GM12878 (cell line): ENCODE measurements at regions not wholly inside any gene's neighbourhood (a gene's known extent, or its start where the extent isn't known, plus 50 kb on each side); places are given as distances from the start of the nearest gene placed in this dataset.

ENCODE experiments used
- CHD2 ChIP-seq: IDR thresholded peaks from 2 replicates; pipeline ENCODE4 v1.6.1; 2011; ENCODE audit warnings: low read depth, low read length, improper control_type of control experiment, borderline replicate concordance
- EGR1 ChIP-seq, 2 experiments: IDR thresholded peaks; 1 replicate in 1 of 2; 2 replicates in 1 of 2; pipeline ENCODE4 v1.6.1; 2011 to 2012; ENCODE audit warnings: low read depth in 2 of 2, low read length in 2 of 2, borderline replicate concordance in 1 of 2, mild to moderate bottlenecking in 1 of 2, moderate library complexity in 1 of 2
- ESRRA ChIP-seq: IDR thresholded peaks from 2 replicates; pipeline ENCODE4 v1.6.1; 2012; ENCODE audit warnings: mild to moderate bottlenecking, low read length, improper control_type of control experiment
- HCFC1 ChIP-seq: fragments of 150-350 bp; IDR thresholded peaks from 2 replicates; pipeline ENCODE4 v1.6.1; 2014; ENCODE audit warnings: low read length
- IRF4 ChIP-seq: IDR thresholded peaks from 2 replicates; pipeline ENCODE4 v1.6.1; 2011; ENCODE audit warnings: low read depth, low read length
- JUNB ChIP-seq: IDR thresholded peaks from 2 replicates; pipeline ENCODE4 v1.6.1; 2016; ENCODE audit warnings: antibody characterized with exemption, mild to moderate bottlenecking
- POLR2AphosphoS5 ChIP-seq: IDR thresholded peaks from 2 replicates; pipeline ENCODE4 v1.6.1; 2011; ENCODE audit warnings: mild to moderate bottlenecking, low read length, inconsistent platforms
- YY1 ChIP-seq: IDR thresholded peaks from 2 replicates; pipeline ENCODE4 v1.6.1; 2011; ENCODE audit warnings: low read depth, mild to moderate bottlenecking, low read length
- ZSCAN29 ChIP-seq: fragments of 450-650 bp; IDR thresholded peaks from 2 replicates; pipeline ENCODE4 v1.6.1; 2017; ENCODE audit warnings: mild to moderate bottlenecking, moderate library complexity
- TF ChIP-seq, protein P1 (sequence below): IDR thresholded peaks from 2 replicates; pipeline ENCODE4 v1.6.1; 2012; ENCODE audit warnings: low read depth, low read length, improper control_type of control experiment
- TF ChIP-seq, protein P2 (sequence below): IDR thresholded peaks from 2 replicates; pipeline ENCODE4 v1.6.1; 2011; ENCODE audit warnings: low read depth, mild to moderate bottlenecking, low read length, moderate library complexity, borderline replicate concordance; ENCODE audit errors: extremely low read depth
- TF ChIP-seq, protein P3 (sequence below), 3 experiments: IDR thresholded peaks in 2 of 3; conservative IDR thresholded peaks in 1 of 3; 2 replicates each; pipeline ENCODE4 v1.5.1; 2011; ENCODE audit warnings: low read depth in 3 of 3, low read length in 3 of 3, mild to moderate bottlenecking in 3 of 3, control low read depth in 2 of 3, moderate library complexity in 2 of 3, inconsistent platforms in 1 of 3, mixed read lengths in 1 of 3; ENCODE audit not compliant: control insufficient read depth in 2 of 3, insufficient read depth in 1 of 3; ENCODE audit errors: extremely low read depth in 1 of 3

DNA sequence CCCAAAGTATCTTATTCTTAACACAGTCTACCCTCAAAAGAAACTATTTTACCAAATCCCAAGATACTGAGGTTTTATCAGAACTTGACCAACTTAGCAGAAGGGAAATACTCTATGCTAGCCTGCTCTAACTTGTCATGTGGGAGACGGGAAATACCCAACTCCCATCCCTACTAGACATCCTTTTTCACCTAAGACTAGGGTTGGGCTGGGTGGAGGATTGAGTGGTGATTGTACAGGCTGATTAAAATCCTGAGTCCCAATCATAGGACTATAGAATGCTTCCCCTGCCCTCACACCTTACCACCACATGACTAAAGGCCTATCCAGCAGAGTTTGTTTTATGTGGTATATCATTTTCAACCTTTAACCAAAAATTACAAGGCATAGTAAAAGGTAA lies 786.5 kb downstream of the TAF11L14 start:
- TF ChIP-seq IRF4 (no peak), EGR1 (IDR thresholded peaks at IDR 0.05; ENCODE audit: borderline replicate concordance in 1 of 2, low read depth in 2 of 2, low read length in 2 of 2) (no peak), POLR2AphosphoS5 (no peak), ESRRA (no peak), CHD2 (no peak), JUNB (no peak), ZSCAN29 (no peak), HCFC1 (no peak), YY1 (no peak)
- TF ChIP-seq, protein P1, sequence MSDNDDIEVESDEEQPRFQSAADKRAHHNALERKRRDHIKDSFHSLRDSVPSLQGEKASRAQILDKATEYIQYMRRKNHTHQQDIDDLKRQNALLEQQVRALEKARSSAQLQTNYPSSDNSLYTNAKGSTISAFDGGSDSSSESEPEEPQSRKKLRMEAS: no peak
- TF ChIP-seq, protein P2, sequence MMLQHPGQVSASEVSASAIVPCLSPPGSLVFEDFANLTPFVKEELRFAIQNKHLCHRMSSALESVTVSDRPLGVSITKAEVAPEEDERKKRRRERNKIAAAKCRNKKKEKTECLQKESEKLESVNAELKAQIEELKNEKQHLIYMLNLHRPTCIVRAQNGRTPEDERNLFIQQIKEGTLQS: no peak
- TF ChIP-seq, protein P3, sequence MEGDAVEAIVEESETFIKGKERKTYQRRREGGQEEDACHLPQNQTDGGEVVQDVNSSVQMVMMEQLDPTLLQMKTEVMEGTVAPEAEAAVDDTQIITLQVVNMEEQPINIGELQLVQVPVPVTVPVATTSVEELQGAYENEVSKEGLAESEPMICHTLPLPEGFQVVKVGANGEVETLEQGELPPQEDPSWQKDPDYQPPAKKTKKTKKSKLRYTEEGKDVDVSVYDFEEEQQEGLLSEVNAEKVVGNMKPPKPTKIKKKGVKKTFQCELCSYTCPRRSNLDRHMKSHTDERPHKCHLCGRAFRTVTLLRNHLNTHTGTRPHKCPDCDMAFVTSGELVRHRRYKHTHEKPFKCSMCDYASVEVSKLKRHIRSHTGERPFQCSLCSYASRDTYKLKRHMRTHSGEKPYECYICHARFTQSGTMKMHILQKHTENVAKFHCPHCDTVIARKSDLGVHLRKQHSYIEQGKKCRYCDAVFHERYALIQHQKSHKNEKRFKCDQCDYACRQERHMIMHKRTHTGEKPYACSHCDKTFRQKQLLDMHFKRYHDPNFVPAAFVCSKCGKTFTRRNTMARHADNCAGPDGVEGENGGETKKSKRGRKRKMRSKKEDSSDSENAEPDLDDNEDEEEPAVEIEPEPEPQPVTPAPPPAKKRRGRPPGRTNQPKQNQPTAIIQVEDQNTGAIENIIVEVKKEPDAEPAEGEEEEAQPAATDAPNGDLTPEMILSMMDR (IDR thresholded peaks at IDR 0.05 in 2 of 3, conservative IDR thresholded peaks at IDR 0.05 in 1 of 3; ENCODE audit: control insufficient read depth in 2 of 3, extremely low read depth in 1 of 3, insufficient read depth in 1 of 3, low read depth in 3 of 3, low read length in 3 of 3): no peak
